T47D (cell line): ENCODE measurements at regions not wholly inside any gene's neighbourhood (a gene's known extent, or its start where the extent isn't known, plus 50 kb on each side); places are given as distances from the start of the nearest gene placed in this dataset.

Experiments
- DNase-seq, 2 experiments: peaks; one replicate each; pipeline versions ENCODE4 v3.0.0 to v3.0.0-alpha.2; 2011 to 2012; ENCODE audit warnings: low read depth in 1 of 2, low spot score in 1 of 2
- JUND ChIP-seq: IDR thresholded peaks from 2 replicates; pipeline ENCODE4 v1.6.1; 2012; ENCODE audit warnings: low read depth
- in situ Hi-C: cut with HindIII; loops from 2 replicates; pipeline ENCODE4 v1.10.0; 2016; ENCODE audit warnings: low sequenced_read_pairs, low pct_unique_long_range_greater_than_20kb

DNA sequence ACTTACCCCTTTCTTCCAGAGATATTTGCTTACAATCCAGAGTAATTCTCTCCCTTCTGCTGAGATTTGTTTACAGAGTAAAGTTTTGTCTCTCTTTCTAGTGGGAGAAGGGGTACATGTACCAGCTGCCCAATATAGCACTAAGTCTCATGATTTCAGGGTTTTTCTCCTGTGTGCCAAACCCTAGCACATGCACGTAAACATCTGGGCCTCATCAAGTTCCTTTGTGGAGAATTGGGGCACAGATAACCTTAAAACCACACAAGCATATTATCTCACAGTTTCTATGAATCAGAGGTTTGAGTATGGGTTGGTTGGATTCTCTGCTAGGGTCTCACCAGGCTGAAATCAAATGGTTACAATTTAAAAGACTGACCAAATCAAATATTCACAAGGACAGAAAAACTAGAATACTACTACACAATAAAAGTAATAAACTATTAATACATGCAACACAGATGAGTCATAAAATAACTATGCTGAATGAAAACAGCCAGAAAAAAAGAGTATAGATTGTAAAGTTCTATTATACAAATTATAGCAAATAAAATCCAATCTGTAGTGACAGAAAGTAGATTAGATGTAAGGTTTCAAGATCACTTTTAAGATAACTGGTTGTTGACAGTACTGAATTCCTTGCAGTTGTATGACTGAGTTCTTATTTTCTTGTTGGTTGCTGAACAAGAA is 347.4 kb upstream of the PTBP2 start:
- in situ Hi-C loops, result no loop called here
- DNase-seq, result no peak
- TF ChIP-seq JUND, result no peak

GRCh38 chr1:96376846-96377245 is 344.7 kb upstream of the PTBP2 start:
- in situ Hi-C loops, result no loop called here
- TF ChIP-seq JUND, result no peak
- no peak for DNase-seq

DNA sequence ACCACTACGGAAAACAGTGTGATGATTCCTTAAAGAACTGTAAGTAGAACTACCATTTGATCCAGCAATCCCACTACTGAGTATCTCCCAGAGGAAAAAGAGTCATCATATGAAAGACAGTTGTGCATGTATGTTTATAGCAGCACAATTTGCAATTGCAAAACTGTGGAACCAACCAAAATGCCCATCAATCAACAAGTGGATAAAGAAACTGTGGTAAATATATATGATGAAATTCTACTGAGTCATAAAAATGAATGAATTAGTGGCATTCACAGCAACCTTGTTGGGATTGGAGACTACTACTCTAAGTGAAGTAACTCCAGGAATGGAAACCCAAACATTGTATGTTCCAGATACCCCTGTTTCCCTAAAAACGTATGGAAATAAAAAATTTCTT is 337.0 kb upstream of the PTBP2 start:
- TF ChIP-seq JUND, result no peak
- in situ Hi-C loops, result no loop called here
- DNase-seq, result no peak

- in situ Hi-C loops, result no loop called here
- no peak for TF ChIP-seq JUND
- DNase-seq, result no peak
Measured at GRCh38 chr1:96387785-96388184, 333.8 kb upstream of the PTBP2 start.

DNA sequence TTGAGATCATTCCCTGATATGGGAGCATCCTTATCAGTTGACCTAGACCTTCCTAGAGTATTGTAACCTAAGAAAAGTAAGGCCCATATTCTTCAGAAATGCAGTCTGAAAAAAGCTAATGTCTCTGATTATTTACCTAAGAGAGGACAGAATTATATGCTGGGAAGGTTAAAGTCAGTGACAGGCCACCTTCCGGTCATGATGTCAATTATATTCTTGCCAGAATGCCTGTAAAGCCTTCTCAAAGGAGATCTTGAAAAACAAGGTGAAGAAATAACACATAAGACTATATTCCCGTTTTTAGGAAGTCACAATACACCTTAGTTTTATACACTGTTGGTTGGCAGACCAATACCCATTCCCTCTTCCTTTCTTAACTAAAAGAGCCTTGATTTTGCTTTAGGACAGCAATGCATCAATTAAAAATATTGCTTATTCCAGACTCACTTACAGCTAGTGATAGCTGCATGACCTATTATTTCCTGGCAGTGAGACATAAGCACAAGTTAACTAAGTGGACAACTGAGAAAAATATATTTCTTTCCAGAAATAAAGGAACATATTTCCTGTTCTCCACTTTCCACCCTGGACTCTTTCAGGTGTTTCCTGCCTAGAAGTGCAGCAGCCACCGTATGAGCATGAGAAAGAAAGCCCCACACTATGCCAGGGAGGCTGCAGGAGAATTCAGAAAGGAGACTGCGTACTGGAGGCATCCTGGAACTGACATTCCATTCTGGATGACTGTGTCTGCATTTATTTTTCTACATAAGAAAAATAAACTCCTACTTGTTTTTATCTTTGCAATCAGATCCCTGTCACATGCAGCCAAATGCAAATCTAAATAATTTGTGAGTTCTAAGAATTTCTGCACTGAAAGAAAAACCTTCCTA is 332.9 kb upstream of the PTBP2 start:
- no peak for TF ChIP-seq JUND
- no peak for DNase-seq
- in situ Hi-C loops, result no loop called here

GRCh38 chr1:96400089-96400488 is 321.5 kb upstream of the PTBP2 start:
- TF ChIP-seq JUND, result no peak
- DNase-seq, result no peak
- in situ Hi-C loops, result no loop called here

- in situ Hi-C loops, result no loop called here
- TF ChIP-seq JUND, result no peak
- DNase-seq, result no peak
Measured at GRCh38 chr1:96409087-96409486, 312.5 kb upstream of the PTBP2 start.

- no peak for TF ChIP-seq JUND
- in situ Hi-C loops, result no loop called here
- no peak for DNase-seq
Measured at GRCh38 chr1:96409689-96410088, 311.9 kb upstream of the PTBP2 start.

- DNase-seq, result no peak
- no peak for TF ChIP-seq JUND
- in situ Hi-C loops, result no loop called here
Measured at GRCh38 chr1:96411006-96411405, 310.6 kb upstream of the PTBP2 start.

DNA sequence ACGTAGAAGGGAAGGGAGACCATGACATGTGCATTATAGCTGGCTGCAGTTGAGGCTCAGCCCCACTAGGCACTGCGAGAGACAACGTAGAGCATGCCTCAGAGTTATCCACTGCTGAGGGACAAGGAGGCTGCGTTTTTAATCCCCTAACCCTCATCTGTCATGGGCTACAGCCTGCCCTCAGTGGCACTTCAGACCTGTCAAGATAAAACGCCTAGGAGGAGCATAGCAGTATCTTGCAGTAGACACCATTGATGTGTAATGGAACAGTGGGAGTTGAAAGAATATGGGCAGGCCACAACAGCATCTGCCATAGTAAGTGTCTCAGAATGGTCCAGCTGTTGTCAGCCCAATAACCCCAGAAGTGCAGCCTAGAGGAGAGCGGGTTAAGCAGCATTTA is 307.0 kb upstream of the PTBP2 start:
- DNase-seq, result no peak
- in situ Hi-C loops, result no loop called here
- TF ChIP-seq JUND, result no peak

GRCh38 chr1:96416111-96416595 is 305.4 kb upstream of the PTBP2 start:
- no peak for DNase-seq
- in situ Hi-C loops, result no loop called here
- TF ChIP-seq JUND, result no peak

DNA sequence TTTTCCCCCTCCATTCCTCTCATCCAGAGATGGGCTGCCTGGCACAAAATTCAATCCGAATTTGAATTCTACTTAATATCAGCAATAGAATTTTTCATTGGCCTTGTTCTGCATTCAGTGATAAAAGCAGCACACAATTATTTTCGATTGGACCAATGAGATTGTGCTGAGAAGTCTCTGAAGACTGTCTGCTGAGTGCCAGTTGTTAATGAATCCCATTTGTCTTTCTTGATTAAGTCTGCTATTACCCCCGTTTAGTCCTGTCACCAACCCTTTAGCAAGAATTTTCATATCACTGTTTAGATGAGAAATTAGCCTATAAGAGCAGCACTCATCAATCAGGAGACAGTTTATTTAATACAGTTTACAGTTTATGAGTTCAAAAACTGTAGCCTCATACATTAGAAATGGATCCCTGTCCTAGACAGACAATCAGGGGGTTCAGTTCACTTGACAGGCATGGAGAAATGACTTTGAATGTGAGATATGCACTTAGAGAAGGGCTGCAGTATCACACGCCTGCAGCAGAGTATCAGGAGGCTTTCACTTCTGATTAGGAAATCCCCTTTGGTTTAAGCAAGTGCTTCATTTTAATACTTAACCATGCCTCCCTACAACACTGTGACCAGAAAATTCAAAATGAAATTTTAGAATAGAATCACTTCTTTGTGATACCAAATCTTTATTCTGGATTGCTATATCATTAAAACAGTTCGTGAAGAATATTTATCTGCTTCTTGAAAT is 304.7 kb upstream of the PTBP2 start:
- DNase-seq, result no peak
- in situ Hi-C loops, result no loop called here
- TF ChIP-seq JUND, result no peak

GRCh38 chr1:96418969-96419368 is 302.6 kb upstream of the PTBP2 start:
- in situ Hi-C loops, result no loop called here
- no peak for TF ChIP-seq JUND
- DNase-seq, result no peak
